M059J (cell line): ENCODE measurements at regions not wholly inside any gene's neighbourhood (a gene's known extent, or its start where the extent isn't known, plus 50 kb on each side); places are given as distances from the start of the nearest gene placed in this dataset.

Experiments
- DNase-seq: peaks from one replicate; pipeline ENCODE4 v3.0.0-alpha.2; 2012; ENCODE audit warnings: low read depth

GRCh38 chr13:109859216-109859835 lies 72.9 kb upstream of the IRS2 start:
- no peak for DNase-seq

- DNase-seq: no peak
Observed at GRCh38 chr13:109858319-109858718, 71.9 kb upstream of the IRS2 start.

- no peak for DNase-seq
Observed at GRCh38 chr13:109857803-109858202, 71.4 kb upstream of the IRS2 start.

- no peak for DNase-seq
Observed at GRCh38 chr13:109857325-109857724, 70.9 kb upstream of the IRS2 start.

- no peak for DNase-seq
Observed at GRCh38 chr13:109856350-109856749, 70.0 kb upstream of the IRS2 start.

GRCh38 chr13:109853153-109853552 lies 66.8 kb upstream of the IRS2 start:
- no peak for DNase-seq

- no peak for DNase-seq
Observed at GRCh38 chr13:109846185-109846584, 59.8 kb upstream of the IRS2 start.

- peak; percentile 39 for DNase-seq
Observed at GRCh38 chr13:109844396-109844795, 58.0 kb upstream of the IRS2 start.

GRCh38 chr13:109843695-109844094 lies 57.3 kb upstream of the IRS2 start:
- DNase-seq: no peak

- no peak for DNase-seq
Observed at GRCh38 chr13:109842212-109842920, 56.0 kb upstream of the IRS2 start.

GRCh38 chr13:109840893-109841287 lies 54.5 kb upstream of the IRS2 start:
- no peak for DNase-seq

- DNase-seq: peak; percentile 88
Observed at GRCh38 chr13:109840201-109840892, 54.0 kb upstream of the IRS2 start.

GRCh38 chr13:109836629-109837607 lies 50.5 kb upstream of the IRS2 start:
- no peak for DNase-seq
